Upper lobe of right lung (tissue), 1 donor: ENCODE measurements at regions not wholly inside any gene's neighbourhood (a gene's known extent, or its start where the extent isn't known, plus 50 kb on each side); places are given as distances from the start of the nearest gene placed in this dataset.

Experiments
- ATAC-seq: fragments of 200-7000 bp; cut with Tn5 transposase; one replicate; pipeline ENCODE4 v1.9.1; 2020; ENCODE audit warnings: mild to moderate bottlenecking, moderate library complexity
- DNase-seq: peaks from one replicate; pipeline ENCODE4 v3.0.0-alpha.2; 2020
- H3K27ac ChIP-seq: fragments of 200-600 bp; one replicate; pipeline ENCODE4 v1.8.0; 2022
- H3K27me3 ChIP-seq: fragments of 200-600 bp; one replicate; pipeline ENCODE4 v1.8.0; 2022; ENCODE audit warnings: mild to moderate bottlenecking
- H3K36me3 ChIP-seq: fragments of 200-600 bp; one replicate; pipeline ENCODE4 v1.8.0; 2022
- H3K4me1 ChIP-seq: fragments of 200-600 bp; one replicate; pipeline ENCODE4 v1.8.0; 2022
- H3K4me3 ChIP-seq: fragments of 200-600 bp; one replicate; pipeline ENCODE4 v1.8.0; 2022; ENCODE audit warnings: mild to moderate bottlenecking
- H3K9me3 ChIP-seq: fragments of 200-600 bp; one replicate; pipeline ENCODE4 v1.8.0; 2022
- intact Hi-C: fragments of 100-400 bp; cut with DNase I; formaldehyde crosslinking; loops from one replicate; pipeline ENCODE4 v1.11.0; 2022
- TF ChIP-seq, protein P1 (sequence below): fragments of 200-600 bp; IDR thresholded peaks from one replicate; pipeline ENCODE4 v1.8.0; 2022; ENCODE audit warnings: antibody characterized with exemption
- donor health status: DM: no; HTN: yes; CAD: no; lungs with severe emphysema.

DNA sequence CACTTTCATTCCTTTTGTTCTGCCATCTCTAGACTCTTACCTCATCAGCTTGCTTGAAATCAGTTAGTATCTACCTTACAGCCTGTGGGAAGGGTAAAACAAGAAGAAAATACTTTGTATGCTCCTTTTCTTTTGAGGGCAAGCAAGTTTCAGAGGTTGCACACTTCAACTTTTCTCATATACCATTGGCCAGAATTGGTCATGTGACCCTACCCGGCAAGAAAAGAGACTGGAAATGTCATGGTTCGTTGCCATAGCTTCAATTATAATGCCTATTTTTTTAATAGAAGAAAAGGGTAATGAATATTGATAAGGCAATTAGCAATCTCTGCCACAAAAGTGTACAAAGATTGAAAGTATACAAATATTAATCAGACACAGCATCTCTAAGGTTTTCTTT lies 346.7 kb upstream of the TACR3 start:
- H3K4me3 ChIP-seq: no peak overlapping the region
- no peaks in the 10 kb centered on the region for H3K9me3 ChIP-seq
- no peak for ATAC-seq
- H3K27ac ChIP-seq: no peak overlapping the region
- no peak for DNase-seq
- no peaks in the 10 kb centered on the region for H3K36me3 ChIP-seq
- intact Hi-C loops: no loop called here
- H3K4me1 ChIP-seq: no peaks in the 10 kb centered on the region
- TF ChIP-seq, protein P1, sequence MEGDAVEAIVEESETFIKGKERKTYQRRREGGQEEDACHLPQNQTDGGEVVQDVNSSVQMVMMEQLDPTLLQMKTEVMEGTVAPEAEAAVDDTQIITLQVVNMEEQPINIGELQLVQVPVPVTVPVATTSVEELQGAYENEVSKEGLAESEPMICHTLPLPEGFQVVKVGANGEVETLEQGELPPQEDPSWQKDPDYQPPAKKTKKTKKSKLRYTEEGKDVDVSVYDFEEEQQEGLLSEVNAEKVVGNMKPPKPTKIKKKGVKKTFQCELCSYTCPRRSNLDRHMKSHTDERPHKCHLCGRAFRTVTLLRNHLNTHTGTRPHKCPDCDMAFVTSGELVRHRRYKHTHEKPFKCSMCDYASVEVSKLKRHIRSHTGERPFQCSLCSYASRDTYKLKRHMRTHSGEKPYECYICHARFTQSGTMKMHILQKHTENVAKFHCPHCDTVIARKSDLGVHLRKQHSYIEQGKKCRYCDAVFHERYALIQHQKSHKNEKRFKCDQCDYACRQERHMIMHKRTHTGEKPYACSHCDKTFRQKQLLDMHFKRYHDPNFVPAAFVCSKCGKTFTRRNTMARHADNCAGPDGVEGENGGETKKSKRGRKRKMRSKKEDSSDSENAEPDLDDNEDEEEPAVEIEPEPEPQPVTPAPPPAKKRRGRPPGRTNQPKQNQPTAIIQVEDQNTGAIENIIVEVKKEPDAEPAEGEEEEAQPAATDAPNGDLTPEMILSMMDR: no peak
- no peaks in the 10 kb centered on the region for H3K27me3 ChIP-seq

DNA sequence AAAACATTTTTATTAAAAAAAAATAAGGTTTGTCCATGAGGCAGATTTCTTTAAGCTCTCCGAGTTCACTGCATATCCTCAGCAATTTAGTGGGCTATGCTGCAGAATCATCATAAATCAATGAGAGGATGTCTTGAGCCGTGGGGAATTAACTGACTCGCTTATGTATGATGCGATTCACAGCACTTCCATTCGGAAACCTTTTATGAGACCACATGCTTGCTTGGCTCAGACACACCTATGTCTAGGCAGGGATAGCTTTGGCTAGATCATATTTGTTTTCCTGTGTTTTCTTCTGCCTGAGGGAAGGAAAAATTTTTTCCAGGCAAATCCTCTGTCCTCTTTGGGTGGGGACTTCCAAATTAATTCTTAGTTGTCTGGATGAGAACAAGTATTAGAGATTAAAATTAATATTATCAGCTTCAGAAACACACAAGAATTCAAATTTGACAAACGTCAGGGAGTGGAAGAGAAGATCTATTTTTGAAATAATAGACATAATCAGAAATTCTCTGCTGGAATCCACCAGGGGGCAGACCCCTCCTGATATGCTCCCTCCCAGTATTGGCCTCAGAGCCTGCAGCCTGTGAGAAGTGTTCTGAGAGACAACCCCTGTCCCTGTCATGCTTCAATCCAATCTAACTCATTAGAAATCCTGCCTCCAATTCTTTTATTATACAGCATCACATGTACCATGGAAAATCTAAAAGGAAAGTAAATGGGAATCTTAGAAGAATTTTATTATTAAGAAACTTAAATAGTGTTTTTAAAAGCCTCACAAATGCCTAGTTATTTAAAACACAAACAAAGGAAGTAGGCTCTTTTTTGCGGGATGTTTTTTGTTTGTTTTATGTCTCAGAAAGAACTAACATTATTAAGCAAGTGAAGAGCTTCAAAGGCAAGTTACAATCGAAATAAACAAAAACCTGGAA lies 345.1 kb upstream of the TACR3 start:
- ATAC-seq (peak; percentile 74), DNase-seq (peak; percentile 57)
- no peaks in the 10 kb centered on the region for H3K27me3 ChIP-seq
- intact Hi-C loops: no loop called here
- H3K36me3 ChIP-seq: no peaks in the 10 kb centered on the region
- TF ChIP-seq, protein P1: peak; percentile 52
- no peak overlapping the region for H3K27ac ChIP-seq
- no peaks in the 10 kb centered on the region for H3K4me1 ChIP-seq
- no peak overlapping the region for H3K4me3 ChIP-seq
- H3K9me3 ChIP-seq: no peaks in the 10 kb centered on the region

DNA sequence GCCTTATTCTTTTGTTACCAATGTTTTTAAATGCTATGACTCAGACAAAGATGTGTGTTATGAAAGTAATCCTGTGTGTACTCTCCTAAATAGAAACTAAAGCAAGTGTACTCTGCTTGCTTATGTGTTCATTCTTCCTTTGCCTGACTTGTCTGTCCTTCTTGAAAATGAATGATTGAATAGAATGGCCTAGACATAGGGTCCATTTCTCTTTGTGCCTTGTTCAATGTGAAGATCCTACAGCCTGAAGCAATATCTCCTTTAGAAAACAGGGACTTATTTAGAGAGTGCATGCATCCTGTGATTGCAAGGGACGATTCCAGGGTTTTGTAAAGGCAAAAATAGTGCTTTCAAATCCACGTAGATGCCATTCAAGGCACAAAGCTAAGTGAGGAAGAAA lies 343.6 kb upstream of the TACR3 start:
- no peaks in the 10 kb centered on the region for H3K27me3 ChIP-seq

DNA sequence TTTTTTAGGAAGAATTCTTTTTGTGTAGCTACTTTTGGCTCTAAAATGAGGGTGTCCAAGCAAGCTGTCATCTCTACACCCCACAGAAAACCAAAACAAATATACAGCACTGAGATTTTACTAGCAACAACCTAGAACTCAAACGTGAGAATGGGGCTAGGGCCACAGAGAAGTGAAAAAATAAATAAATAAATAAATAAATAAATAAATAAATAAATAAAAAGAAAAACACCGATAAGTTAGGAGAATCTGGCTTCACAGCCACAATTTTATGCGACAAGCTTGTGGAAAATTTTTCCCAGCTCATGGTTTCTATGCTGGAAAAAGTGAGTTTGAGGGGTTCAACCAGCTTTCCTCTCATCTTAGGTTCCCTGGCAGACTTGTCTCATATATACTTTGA lies 324.6 kb upstream of the TACR3 start:
- ATAC-seq (no peak), DNase-seq (no peak)
- H3K27ac ChIP-seq: no peak overlapping the region
- H3K4me1 ChIP-seq: no peaks in the 10 kb centered on the region
- no peaks in the 10 kb centered on the region for H3K9me3 ChIP-seq
- intact Hi-C loops: no loop called here
- TF ChIP-seq, protein P1: no peak
- no peak overlapping the region for H3K4me3 ChIP-seq
- no peaks in the 10 kb centered on the region for H3K36me3 ChIP-seq
- H3K27me3 ChIP-seq: no peaks in the 10 kb centered on the region

More for the DNA sequence above, 343.6 kb upstream of the TACR3 start:
- Histone ChIP-seq H3K4me3 (no peak overlapping the region), H3K36me3 (no peaks in the 10 kb centered on the region), H3K27ac (no peak overlapping the region), H3K9me3 (no peaks in the 10 kb centered on the region), H3K4me1 (no peaks in the 10 kb centered on the region)
- ATAC-seq (no peak), DNase-seq (no peak)
- intact Hi-C loops: no loop called here
- TF ChIP-seq, protein P1: no peak

DNA sequence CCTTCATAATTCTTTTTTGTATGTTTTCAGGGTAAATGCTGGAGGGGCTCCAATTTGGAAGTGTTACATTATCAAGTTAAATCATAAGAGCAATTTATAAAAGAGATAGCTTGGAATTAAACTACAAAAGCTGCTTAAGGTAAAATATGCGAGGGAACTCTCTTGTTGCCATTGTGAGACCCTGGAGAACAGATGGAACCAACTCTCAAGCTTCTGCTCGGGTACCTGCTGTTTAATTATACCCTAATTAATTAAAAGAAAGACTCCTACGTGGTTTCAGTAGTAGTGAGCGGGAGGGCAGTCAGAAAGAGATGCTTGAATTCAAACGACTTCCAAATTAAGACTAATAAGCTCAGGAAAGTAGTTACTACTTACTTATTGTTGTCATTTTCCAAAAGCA lies 313.1 kb upstream of the TACR3 start:
- no peak overlapping the region for H3K27ac ChIP-seq
- TF ChIP-seq, protein P1: no peak
- DNase-seq (no peak), ATAC-seq (no peak)
- no peaks in the 10 kb centered on the region for H3K36me3 ChIP-seq
- no peaks in the 10 kb centered on the region for H3K9me3 ChIP-seq
- no peak overlapping the region for H3K4me3 ChIP-seq
- intact Hi-C loops: no loop called here
- H3K27me3 ChIP-seq: no peaks in the 10 kb centered on the region
- no peaks in the 10 kb centered on the region for H3K4me1 ChIP-seq
